ENCODE measurements at regions not wholly inside any gene's neighbourhood (a gene's known extent, or its start where the extent isn't known, plus 50 kb on each side); places are given as distances from the start of the nearest gene placed in this dataset.
"Not testable (repeated sequence)": the region's sequence is repeated elsewhere in the genome, so short reads cannot be mapped to it uniquely, and the experiment has no call there.

GRCh38 chr6:90678049-90678779, 91.3 kb upstream of the MAP3K7 start:
- Histone ChIP-seq H3K9me2 (replicated peaks; ENCODE audit: insufficient read depth) (no peaks in the 10 kb centered on the region), H3K4me1 (ENCODE audit: insufficient read depth) (no peaks in the 10 kb centered on the region), H3K4me2 (no peak overlapping the region), H3K9me3 (ENCODE audit: low read depth) (no peaks in the 10 kb centered on the region), H3K79me2 (no peaks in the 10 kb centered on the region), H4K20me1 (ENCODE audit: insufficient read depth, poor library complexity, severe bottlenecking) (no peaks in the 10 kb centered on the region), H2AFZ (no peak overlapping the region), H3K27ac (no peak overlapping the region), H3K4me3 (no peak overlapping the region), H3K36me3 (replicated peaks; ENCODE audit: insufficient read depth, low read depth) (no peaks in the 10 kb centered on the region), H3K27me3 (peaks cover 42% of the 10 kb centered on the region)
- DNase-seq (ENCODE audit: low spot score) = no peak
- 55% methylated on average over 10 of the region's 10 CpGs for WGBS (ENCODE audit: low lambda C conversion rate, missing lambda C conversion rate)
- TF ChIP-seq CTCF (IDR thresholded peaks at IDR 0.05; ENCODE audit: poor library complexity) = no peak
- TF ChIP-seq EZH2 (IDR thresholded peaks at IDR 0.05; ENCODE audit: borderline replicate concordance) = no peak
- TF ChIP-seq EZH2phosphoT487 (IDR thresholded peaks at IDR 0.05; ENCODE audit: low read depth, severe bottlenecking, unreplicated experiment) = no peak

- Histone ChIP-seq H3K27me3 (peaks cover 42% of the 10 kb centered on the region), H3K9me2 (replicated peaks; ENCODE audit: insufficient read depth) (no peaks in the 10 kb centered on the region), H3K4me1 (ENCODE audit: insufficient read depth) (no peaks in the 10 kb centered on the region), H4K20me1 (ENCODE audit: insufficient read depth, poor library complexity, severe bottlenecking) (no peaks in the 10 kb centered on the region), H3K36me3 (replicated peaks; ENCODE audit: insufficient read depth, low read depth) (no peaks in the 10 kb centered on the region), H3K79me2 (no peaks in the 10 kb centered on the region), H3K4me2 (no peak overlapping the region), H2AFZ (no peak overlapping the region), H3K4me3 (no peak overlapping the region), H3K27ac (no peak overlapping the region), H3K9me3 (ENCODE audit: low read depth) (no peaks in the 10 kb centered on the region)
- no peak for DNase-seq (ENCODE audit: low spot score)
- WGBS (ENCODE audit: low lambda C conversion rate, missing lambda C conversion rate) = 63% methylated on average over 4 of the region's 4 CpGs
- TF ChIP-seq EZH2phosphoT487 (IDR thresholded peaks at IDR 0.05; ENCODE audit: low read depth, severe bottlenecking, unreplicated experiment) (no peak), CTCF (IDR thresholded peaks at IDR 0.05; ENCODE audit: poor library complexity) (no peak), EZH2 (IDR thresholded peaks at IDR 0.05; ENCODE audit: borderline replicate concordance) (no peak)
These were observed 90.6 kb upstream of the MAP3K7 start for GRCh38 chr6:90677440-90677839.

GRCh38 chr6:90676516-90677300, 89.8 kb upstream of the MAP3K7 start:
- no peaks in the 10 kb centered on the region for H3K4me1 ChIP-seq (ENCODE audit: insufficient read depth)
- peaks cover 42% of the 10 kb centered on the region for H3K27me3 ChIP-seq
- H3K4me2 ChIP-seq = no peak overlapping the region
- no peaks in the 10 kb centered on the region for H3K9me2 ChIP-seq (replicated peaks; ENCODE audit: insufficient read depth)
- H4K20me1 ChIP-seq (ENCODE audit: insufficient read depth, poor library complexity, severe bottlenecking) = no peaks in the 10 kb centered on the region
- TF ChIP-seq EZH2 (IDR thresholded peaks at IDR 0.05; ENCODE audit: borderline replicate concordance) (no peak), CTCF (IDR thresholded peaks at IDR 0.05; ENCODE audit: poor library complexity) (no peak), EZH2phosphoT487 (IDR thresholded peaks at IDR 0.05; ENCODE audit: low read depth, severe bottlenecking, unreplicated experiment) (no peak)
- H3K4me3 ChIP-seq = no peak overlapping the region
- H3K9me3 ChIP-seq (ENCODE audit: low read depth) = no peaks in the 10 kb centered on the region
- 50% methylated on average over 7 of the region's 7 CpGs for WGBS (ENCODE audit: low lambda C conversion rate, missing lambda C conversion rate)
- H3K79me2 ChIP-seq = no peaks in the 10 kb centered on the region
- H2AFZ ChIP-seq = no peak overlapping the region
- no peak overlapping the region for H3K27ac ChIP-seq
- DNase-seq (ENCODE audit: low spot score) = no peak
- H3K36me3 ChIP-seq (replicated peaks; ENCODE audit: insufficient read depth, low read depth) = no peaks in the 10 kb centered on the region

GRCh38 chr6:90675107-90675506, 88.2 kb upstream of the MAP3K7 start:
- not testable (repeated sequence) for DNase-seq (ENCODE audit: low spot score); H3K27ac ChIP-seq; H3K4me1 ChIP-seq (ENCODE audit: insufficient read depth); H3K4me3 ChIP-seq; H3K4me2 ChIP-seq; H3K79me2 ChIP-seq; H3K9me2 ChIP-seq (replicated peaks; ENCODE audit: insufficient read depth); H2AFZ ChIP-seq; H3K9me3 ChIP-seq (ENCODE audit: low read depth); H4K20me1 ChIP-seq (ENCODE audit: insufficient read depth, poor library complexity, severe bottlenecking); H3K36me3 ChIP-seq (replicated peaks; ENCODE audit: insufficient read depth, low read depth)
- H3K27me3 ChIP-seq = peaks cover 42% of the 10 kb centered on the region
- 59% methylated on average over 8 of the region's 8 CpGs for WGBS (ENCODE audit: low lambda C conversion rate, missing lambda C conversion rate)

GRCh38 chr6:90674077-90674476, 87.2 kb upstream of the MAP3K7 start:
- not testable (repeated sequence) for H3K36me3 ChIP-seq (replicated peaks; ENCODE audit: insufficient read depth, low read depth); H4K20me1 ChIP-seq (ENCODE audit: insufficient read depth, poor library complexity, severe bottlenecking); H2AFZ ChIP-seq; H3K79me2 ChIP-seq; H3K4me1 ChIP-seq (ENCODE audit: insufficient read depth); H3K27ac ChIP-seq; H3K4me3 ChIP-seq; H3K9me3 ChIP-seq (ENCODE audit: low read depth); H3K9me2 ChIP-seq (replicated peaks; ENCODE audit: insufficient read depth); H3K4me2 ChIP-seq; DNase-seq (ENCODE audit: low spot score)
- 29% methylated on average over 9 of the region's 9 CpGs for WGBS (ENCODE audit: low lambda C conversion rate, missing lambda C conversion rate)
- peaks cover 42% of the 10 kb centered on the region for H3K27me3 ChIP-seq

Measured in hepatocyte (in vitro differentiated cells).